ENCODE measurements at regions not wholly inside any gene's neighbourhood (a gene's known extent, or its start where the extent isn't known, plus 50 kb on each side); places are given as distances from the start of the nearest gene placed in this dataset.
A peak's percentile ranks its signal among the peaks of the same experiment; 100 is the strongest.

GRCh38 chr3:30199096-30199759 is 407.2 kb upstream of the TGFBR2 start:
- ChIA-PET POLR2A (interaction anchor here (1.0 kb wide), 1 partner anchor 420 kb away, joined by 3 read pairs; no protein-coding TSS in a partner anchor), CTCF (interaction anchor here (0.6 to 5.5 kb wide), 36 partner anchors 16 to 1532 kb away, joined by 3 to 84 read pairs (median 4); no protein-coding TSS in a partner anchor)
- no peak overlapping the region for H3K27ac Mint-ChIP-seq
- peak; percentile 62 for DNase-seq (ENCODE audit: low spot score)
- H3K4me3 Mint-ChIP-seq: no peak overlapping the region
- TF ChIP-seq CTCF (IDR thresholded peaks at IDR 0.05) (peak; percentile 82), KAT7 (CRISPR knock-in tag; IDR thresholded peaks at IDR 0.05; ENCODE audit: borderline replicate concordance) (no peak)
- H3K36me3 Mint-ChIP-seq: no peaks in the 10 kb centered on the region
- H3K9me3 Mint-ChIP-seq: peaks cover 8% of the 10 kb centered on the region; the same call in 1 of the 2 replicates
- H3K4me1 Mint-ChIP-seq: peaks cover 10% of the 10 kb centered on the region
- peak; percentile 53 for ATAC-seq
- H3K27me3 Mint-ChIP-seq (ENCODE audit: low read depth): no peaks in the 10 kb centered on the region

- Mint-ChIP-seq H3K9me3 (peaks cover 8% of the 10 kb centered on the region; the same call in 1 of the 2 replicates), H3K27ac (no peak overlapping the region), H3K4me1 (peaks cover 10% of the 10 kb centered on the region), H3K36me3 (no peaks in the 10 kb centered on the region), H3K4me3 (no peak overlapping the region), H3K27me3 (ENCODE audit: low read depth) (no peaks in the 10 kb centered on the region)
- CTCF ChIA-PET: interaction anchor here (0.7 to 5.5 kb wide), 9 partner anchors 65 to 1364 kb away, joined by 3 to 84 read pairs (median 6); no protein-coding TSS in a partner anchor
- DNase-seq (ENCODE audit: low spot score) (no peak), ATAC-seq (no peak)
- POLR2A ChIA-PET: no interaction called here
- TF ChIP-seq ATF2 (CRISPR knock-in tag; IDR thresholded peaks at IDR 0.05; ENCODE audit: borderline replicate concordance, low read depth): no peak
- TF ChIP-seq USF1 (CRISPR knock-in tag; IDR thresholded peaks at IDR 0.05): no peak
- no peak for TF ChIP-seq ZNF219 (CRISPR knock-in tag; IDR thresholded peaks at IDR 0.05; ENCODE audit: borderline replicate concordance)
- TF ChIP-seq NR2C2 (CRISPR knock-in tag; IDR thresholded peaks at IDR 0.05): no peak
- TF ChIP-seq MXD4 (CRISPR knock-in tag; IDR thresholded peaks at IDR 0.05; ENCODE audit: borderline replicate concordance): no peak
- TF ChIP-seq PRRX2 (CRISPR knock-in tag; IDR thresholded peaks at IDR 0.05): no peak
- no peak for TF ChIP-seq HMGXB4 (CRISPR knock-in tag; IDR thresholded peaks at IDR 0.05)
- TF ChIP-seq ZNF532 (CRISPR knock-in tag; IDR thresholded peaks at IDR 0.05; ENCODE audit: borderline replicate concordance): no peak
- no peak for TF ChIP-seq ZNF317 (CRISPR knock-in tag; IDR thresholded peaks at IDR 0.05; ENCODE audit: borderline replicate concordance, low read depth)
- no peak for TF ChIP-seq AFF4 (CRISPR knock-in tag; IDR thresholded peaks at IDR 0.05; ENCODE audit: borderline replicate concordance)
- no peak for TF ChIP-seq AR (CRISPR knock-in tag; IDR thresholded peaks at IDR 0.05)
- no peak for TF ChIP-seq NR3C1 (CRISPR knock-in tag; conservative IDR thresholded peaks at IDR 0.05; ENCODE audit: low read depth)
- no peak for TF ChIP-seq ZNF121 (CRISPR knock-in tag; IDR thresholded peaks at IDR 0.05)
- no peak for TF ChIP-seq ESRRA (CRISPR knock-in tag; IDR thresholded peaks at IDR 0.05; ENCODE audit: borderline replicate concordance)
Measured at GRCh38 chr3:30199855-30200254, 406.5 kb upstream of the TGFBR2 start.
